Naive thymus-derived CD8-positive, alpha-beta T cell (primary cell): ENCODE measurements at regions not wholly inside any gene's neighbourhood (a gene's known extent, or its start where the extent isn't known, plus 50 kb on each side); places are given as distances from the start of the nearest gene placed in this dataset. TPM values are rescaled to one million over a fixed set of nuclear protein-coding genes. Genes with fewer than 3 reads are reported as not detected.

Source experiments
- ATAC-seq, 2 donors: fragments of 150-1000 bp; cut with Tn5 transposase in 1 of 2; sonication (Bioruptor Pico), chemical (Tn5 transposase) in 1 of 2; 1 replicate in 1 of 2; 2 replicates in 1 of 2; pipeline ENCODE4 v1.10.0; 2021; ENCODE audit warnings: mild to moderate bottlenecking in 2 of 2, moderate library complexity in 2 of 2
- POLR2A ChIA-PET: fragments of 350-600 bp; sonication (Branson Sonifier 250); formaldehyde crosslinking; loops from one replicate; lab custom pipeline; 2021; ENCODE audit warnings: antibody characterized with exemption; lab: Charles Lee
- DNase-seq, 10 donors: peaks; one replicate each; pipeline versions ENCODE4 v3.0.0 to v3.0.0-alpha.2; 2020 to 2022
- H3K27ac Mint-ChIP-seq, 10 donors: one replicate each; pipeline ENCODE4 v1.8.0; 2020 to 2022; ENCODE audit warnings: mild to moderate bottlenecking in 10 of 10, mixed read lengths in 10 of 10, moderate library complexity in 4 of 10, inconsistent platforms in 1 of 10
- H3K27me3 Mint-ChIP-seq, 5 donors: one replicate each; pipeline ENCODE4 v1.8.0; 2021 to 2022; ENCODE audit warnings: mixed read lengths in 5 of 5
- H3K36me3 Mint-ChIP-seq, 3 donors: one replicate each; pipeline ENCODE4 v1.8.0; 2020 to 2022; ENCODE audit warnings: mixed read lengths in 3 of 3, mild to moderate bottlenecking in 2 of 3, inconsistent platforms in 1 of 3
- H3K4me1 Mint-ChIP-seq, 4 donors: one replicate each; pipeline ENCODE4 v1.8.0; 2021 to 2022; ENCODE audit warnings: mixed read lengths in 4 of 4
- H3K4me3 Mint-ChIP-seq, 10 donors: one replicate each; pipeline ENCODE4 v1.8.0; 2020 to 2022; ENCODE audit warnings: mild to moderate bottlenecking in 10 of 10, mixed read lengths in 10 of 10, moderate library complexity in 6 of 10, inconsistent platforms in 1 of 10
- H3K9me3 Mint-ChIP-seq, 9 donors: one replicate each; pipeline ENCODE4 v1.8.0; 2020 to 2022; ENCODE audit warnings: mixed read lengths in 9 of 9, mild to moderate bottlenecking in 3 of 9, inconsistent platforms in 1 of 9, moderate library complexity in 1 of 9
- microRNA-seq: library from miRNA; unstranded; fragments of <30 nt; microRNA quantifications from one replicate; pipeline ENCODE4 v1.2.0, GENCODE V29; 2022; ENCODE audit warnings: borderline microRNAs expressed

- Mint-ChIP-seq H3K36me3 (no peaks in the 10 kb centered on the region), H3K4me1 (peaks cover 0 to 1% (median 0%) of the 10 kb centered on the region in 4 donors), H3K27me3 (peaks cover 0 to 6% (median 2%) of the 10 kb centered on the region in 5 donors), H3K9me3 (no peaks in the 10 kb centered on the region), H3K4me3 (no peak overlapping the region), H3K27ac (no peak overlapping the region)
- ATAC-seq (no peak), DNase-seq (no peak)
- POLR2A ChIA-PET: no interaction called here
These were observed 53.1 kb upstream of the GALNT15 start for GRCh38 chr3:16121391-16121790.

DNA sequence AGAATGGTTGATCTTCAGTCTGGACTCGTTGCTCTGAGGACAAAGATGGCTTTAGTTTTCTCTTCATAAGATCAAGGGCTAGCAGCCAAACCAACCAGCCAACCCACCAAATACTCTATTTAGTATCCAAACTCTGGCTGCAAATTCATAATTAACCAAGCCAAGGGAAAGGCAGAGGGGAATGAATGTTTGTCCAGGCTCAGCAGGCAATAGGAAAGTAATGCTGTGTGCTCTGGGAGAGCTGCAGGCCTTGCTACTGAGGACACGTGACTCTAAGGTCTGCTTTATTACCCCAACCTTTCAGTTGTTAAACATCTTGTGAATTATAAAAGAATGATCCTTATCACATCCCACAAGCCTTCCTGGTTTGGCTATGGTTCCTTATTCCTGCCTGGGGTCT is 52.3 kb upstream of the GALNT15 start:
- DNase-seq: no peak
- Mint-ChIP-seq H3K4me1 (peaks cover 0 to 1% (median 0%) of the 10 kb centered on the region in 4 donors), H3K36me3 (no peaks in the 10 kb centered on the region), H3K4me3 (no peak overlapping the region), H3K27me3 (peaks cover 0 to 6% (median 2%) of the 10 kb centered on the region in 5 donors), H3K9me3 (no peaks in the 10 kb centered on the region), H3K27ac (no peak overlapping the region)
- ATAC-seq: no peak
- POLR2A ChIA-PET: no interaction called here

DNA sequence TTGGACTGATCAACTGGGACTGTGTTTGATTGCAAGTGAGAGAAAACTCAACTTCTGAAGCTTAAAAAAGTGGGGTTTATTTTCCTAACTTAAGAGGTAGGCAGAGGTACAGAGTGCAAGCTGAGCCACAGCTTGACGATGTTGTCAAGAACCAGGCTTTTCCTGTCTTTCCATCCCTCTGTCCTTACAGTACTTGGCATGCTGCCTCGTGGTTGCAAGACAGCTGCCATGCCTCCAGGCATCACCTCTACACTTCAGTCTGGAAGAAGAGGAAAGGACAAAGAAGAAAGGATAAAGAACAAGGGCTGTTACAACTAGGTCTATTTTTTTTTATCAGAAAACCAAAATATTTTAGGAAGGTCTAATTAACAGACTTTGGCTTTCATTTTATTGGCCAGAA is 51.8 kb upstream of the GALNT15 start:
- no peak for ATAC-seq
- Mint-ChIP-seq H3K36me3 (no peaks in the 10 kb centered on the region), H3K4me3 (no peak overlapping the region), H3K9me3 (no peaks in the 10 kb centered on the region), H3K27ac (no peak overlapping the region), H3K27me3 (peaks cover 0 to 6% (median 2%) of the 10 kb centered on the region in 5 donors), H3K4me1 (peaks cover 0 to 1% (median 0%) of the 10 kb centered on the region in 4 donors)
- POLR2A ChIA-PET: interaction anchor here (0.5 kb wide), 1 partner anchor 246 kb away, joined by 4 read pairs; no protein-coding TSS in a partner anchor
- no peak for DNase-seq

GRCh38 chr3:16124636-16125035 is 49.8 kb upstream of the GALNT15 start:
- DNase-seq (no peak), ATAC-seq (no peak)
- POLR2A ChIA-PET: no interaction called here
- Mint-ChIP-seq H3K4me3 (no peak overlapping the region), H3K27me3 (peaks cover 0 to 3% (median 2%) of the 10 kb centered on the region in 5 donors), H3K27ac (no peak overlapping the region), H3K4me1 (no peaks in the 10 kb centered on the region), H3K36me3 (no peaks in the 10 kb centered on the region), H3K9me3 (no peaks in the 10 kb centered on the region)

Small RNA genes in the stretch of these regions (microRNA-seq; reads per million reads assigned to microRNA genes)
- not detected for gene MIR563
